ENCODE measurements at regions not wholly inside any gene's neighbourhood (a gene's known extent, or its start where the extent isn't known, plus 50 kb on each side); places are given as distances from the start of the nearest gene placed in this dataset.

DNA sequence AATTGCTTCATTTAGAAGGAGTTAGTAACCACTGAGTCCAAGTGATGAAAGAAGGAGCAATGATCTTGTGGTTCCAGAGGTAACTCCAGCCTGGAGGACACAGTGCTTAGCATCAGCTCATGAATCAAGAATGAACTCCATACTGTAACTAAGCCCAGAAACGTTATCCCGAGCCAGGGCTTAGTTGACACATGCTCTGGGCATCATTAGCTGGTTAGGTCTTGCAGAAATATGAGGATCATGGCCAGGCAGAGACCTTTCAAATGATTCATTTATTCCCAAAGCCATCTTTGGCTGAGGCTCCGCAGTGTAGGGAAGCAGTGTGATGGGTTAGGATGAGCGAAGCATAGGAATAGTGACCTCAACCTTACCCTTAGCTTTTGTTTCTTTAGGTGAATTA lies 277.4 kb downstream of the FAM76B start:
- Histone ChIP-seq H3K36me3 (no peaks in the 10 kb centered on the region), H4K20me1 (no peaks in the 10 kb centered on the region), H3K27me3 (peaks cover 0 to 68% (median 0%) of the 10 kb centered on the region in 11 experiments; a peak in 6 of 22 replicates), H3K4me2 (no peak overlapping the region), H3K4me3 (no peak overlapping the region), H3K27ac (no peak overlapping the region), H3K9ac (no peak overlapping the region), H3K4me1 (peaks cover 0 to 12% (median 8%) of the 10 kb centered on the region in 10 experiments; a peak in 12 of 20 replicates), H3K9me3 (replicated peaks in 1 of 11) (no peaks in the 10 kb centered on the region)
- no peak for TF ChIP-seq Cebpa-rat (IDR thresholded peaks at IDR 0.05)

DNA sequence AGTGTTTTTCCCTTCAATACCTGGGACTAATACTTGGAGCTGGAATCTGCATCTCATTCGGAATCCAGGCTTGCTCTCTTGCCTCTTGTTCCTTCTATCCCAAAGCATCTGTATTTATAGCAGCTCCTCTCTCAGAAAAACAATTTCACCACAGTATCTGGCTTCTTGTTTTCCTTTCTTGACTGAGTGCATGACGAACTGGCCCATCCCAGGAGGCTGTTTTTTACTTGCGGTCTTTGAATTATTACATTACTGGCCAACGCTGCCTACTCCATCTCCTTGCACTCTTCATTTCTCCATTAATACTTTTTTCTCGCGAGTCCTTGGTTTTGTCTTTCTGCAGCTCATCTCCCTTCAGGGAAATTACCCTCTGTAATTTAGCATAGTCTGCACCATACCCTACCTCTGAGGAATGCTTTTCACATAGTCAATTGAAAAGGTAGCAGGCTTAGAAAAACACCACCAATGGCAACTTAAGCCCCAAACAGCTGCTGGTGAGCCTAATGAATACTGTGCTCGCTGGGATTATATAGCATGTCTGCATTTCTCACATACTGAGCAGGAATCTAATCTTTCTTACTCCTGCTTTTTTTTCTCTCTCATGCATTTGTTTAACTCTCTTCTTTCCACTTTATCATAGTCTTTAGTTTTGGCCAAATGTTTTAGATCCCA lies 277.4 kb upstream of the SESN3 start:
- 0 out of 22 replicates have a peak, but pooled peaks cover 0 to 4% (median 0%) of the 10 kb centered on the region in 11 experiments for H4K20me1 ChIP-seq
- no peaks in the 10 kb centered on the region for H3K9me3 ChIP-seq (replicated peaks in 1 of 11)
- no peak for TF ChIP-seq Cebpa-rat (IDR thresholded peaks at IDR 0.05)
- H3K4me3 ChIP-seq: no peak overlapping the region
- peaks cover 0 to 80% (median 0%) of the 10 kb centered on the region in 11 experiments; a peak in 6 of 22 replicates for H3K27me3 ChIP-seq
- H3K27ac ChIP-seq: no peak overlapping the region
- no peak overlapping the region for H3K4me2 ChIP-seq
- no peaks in the 10 kb centered on the region for H3K36me3 ChIP-seq
- peaks cover 6 to 14% (median 12%) of the 10 kb centered on the region in 10 experiments; a peak in 19 of 20 replicates for H3K4me1 ChIP-seq
- no peak overlapping the region for H3K9ac ChIP-seq

DNA sequence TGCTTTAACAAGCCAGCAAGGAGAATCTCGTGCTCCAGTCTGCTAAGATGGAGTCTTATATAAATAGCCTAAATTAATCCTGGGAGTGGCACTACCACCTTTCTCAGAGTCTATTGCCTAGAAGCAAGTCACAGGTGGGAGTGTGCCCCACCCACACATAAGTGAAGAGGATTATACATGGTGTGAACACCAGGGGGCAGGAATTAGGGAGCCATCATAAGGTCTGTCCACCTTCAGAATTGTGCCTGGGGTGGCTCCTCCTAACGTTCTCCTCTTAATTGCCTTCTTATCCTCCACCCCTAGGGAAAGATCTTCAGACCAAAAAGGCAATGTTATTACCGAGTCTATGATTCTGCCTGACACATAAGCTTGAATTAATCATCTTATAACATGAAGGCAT lies 276.8 kb upstream of the SESN3 start:
- no peak overlapping the region for H3K9ac ChIP-seq
- TF ChIP-seq Cebpa-rat (IDR thresholded peaks at IDR 0.05): no peak
- H3K4me1 ChIP-seq: peaks cover 6 to 14% (median 12%) of the 10 kb centered on the region in 10 experiments; a peak in 19 of 20 replicates
- no peak overlapping the region for H3K4me3 ChIP-seq
- H3K36me3 ChIP-seq: no peaks in the 10 kb centered on the region
- no peak overlapping the region for H3K4me2 ChIP-seq
- H4K20me1 ChIP-seq: 0 out of 22 replicates have a peak, but pooled peaks cover 0 to 4% (median 0%) of the 10 kb centered on the region in 11 experiments
- H3K27ac ChIP-seq: no peak overlapping the region
- H3K27me3 ChIP-seq: peaks cover 0 to 82% (median 0%) of the 10 kb centered on the region in 11 experiments; a peak in 6 of 22 replicates
- H3K9me3 ChIP-seq (replicated peaks in 1 of 11): no peaks in the 10 kb centered on the region

DNA sequence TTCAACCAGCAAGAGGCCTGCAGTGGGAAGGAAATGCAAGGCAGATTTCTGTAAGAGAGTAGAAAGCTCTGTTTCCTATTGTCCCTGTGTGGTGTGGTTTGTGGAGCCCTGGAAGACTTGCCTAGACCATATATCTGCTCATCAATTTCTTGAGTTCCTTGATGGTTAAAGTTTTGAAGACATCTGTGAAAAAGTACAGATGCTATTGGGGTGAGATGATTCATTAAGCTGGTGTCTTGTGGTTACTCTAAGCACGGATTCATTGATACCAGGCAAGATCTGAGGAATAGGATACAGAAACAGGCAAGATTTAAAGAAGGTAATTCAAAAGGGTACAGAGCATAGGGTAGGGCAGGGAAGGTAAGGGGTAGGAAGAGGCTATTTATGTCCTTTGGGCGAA lies 275.8 kb upstream of the SESN3 start:
- no peak for TF ChIP-seq Cebpa-rat (IDR thresholded peaks at IDR 0.05)
- Histone ChIP-seq H3K9me3 (replicated peaks in 1 of 11) (no peaks in the 10 kb centered on the region), H3K9ac (no peak overlapping the region), H3K4me1 (peaks cover 6 to 14% (median 12%) of the 10 kb centered on the region in 10 experiments; a peak in 19 of 20 replicates), H3K27me3 (peaks cover 0 to 83% (median 0%) of the 10 kb centered on the region in 11 experiments; a peak in 6 of 22 replicates), H3K4me3 (no peak overlapping the region), H3K36me3 (no peaks in the 10 kb centered on the region), H4K20me1 (0 out of 22 replicates have a peak, but pooled peaks cover 0 to 4% (median 0%) of the 10 kb centered on the region in 11 experiments), H3K4me2 (peak overlapping the region in 7 of 11 experiments; percentile 18 to 73 (median 48); a peak in 7 of 22 replicates), H3K27ac (no peak overlapping the region)

DNA sequence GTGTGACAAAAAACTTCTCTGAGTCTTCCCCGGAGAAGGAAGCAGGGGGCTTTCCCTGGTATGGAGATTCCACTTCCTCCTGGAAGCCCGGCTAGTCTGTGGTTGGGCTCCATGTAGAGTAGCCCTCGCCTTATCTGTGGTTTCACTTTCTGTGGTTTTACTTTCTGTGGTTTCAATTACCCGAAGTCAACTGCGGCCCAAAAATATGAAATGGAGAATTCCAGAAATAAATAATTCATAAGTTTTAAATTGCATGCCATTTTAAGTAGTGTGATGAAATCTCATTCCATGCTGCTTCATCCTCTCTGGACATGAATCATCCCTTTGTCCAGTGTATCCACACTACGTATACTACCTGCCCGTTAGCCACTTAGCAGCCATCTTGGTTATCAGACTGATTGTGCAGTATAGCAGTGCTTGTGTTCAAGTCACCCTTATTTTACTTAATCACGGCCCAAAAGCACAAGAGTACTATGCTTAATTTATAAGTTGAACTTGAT lies 275.0 kb upstream of the SESN3 start:
- no peak for TF ChIP-seq Cebpa-rat (IDR thresholded peaks at IDR 0.05)
- H3K27ac ChIP-seq: no peak overlapping the region
- H3K4me3 ChIP-seq: no peak overlapping the region
- no peaks in the 10 kb centered on the region for H3K9me3 ChIP-seq (replicated peaks in 1 of 11)
- 0 out of 22 replicates have a peak, but pooled peaks cover 0 to 4% (median 0%) of the 10 kb centered on the region in 11 experiments for H4K20me1 ChIP-seq
- H3K36me3 ChIP-seq: no peaks in the 10 kb centered on the region
- peaks cover 6 to 14% (median 12%) of the 10 kb centered on the region in 10 experiments; a peak in 19 of 20 replicates for H3K4me1 ChIP-seq
- peaks cover 0 to 79% (median 0%) of the 10 kb centered on the region in 11 experiments; a peak in 6 of 22 replicates for H3K27me3 ChIP-seq
- no peak overlapping the region for H3K9ac ChIP-seq
- peak overlapping the region; percentile 18 to 73 (median 48); a peak in 21 of 22 replicates for H3K4me2 ChIP-seq

DNA sequence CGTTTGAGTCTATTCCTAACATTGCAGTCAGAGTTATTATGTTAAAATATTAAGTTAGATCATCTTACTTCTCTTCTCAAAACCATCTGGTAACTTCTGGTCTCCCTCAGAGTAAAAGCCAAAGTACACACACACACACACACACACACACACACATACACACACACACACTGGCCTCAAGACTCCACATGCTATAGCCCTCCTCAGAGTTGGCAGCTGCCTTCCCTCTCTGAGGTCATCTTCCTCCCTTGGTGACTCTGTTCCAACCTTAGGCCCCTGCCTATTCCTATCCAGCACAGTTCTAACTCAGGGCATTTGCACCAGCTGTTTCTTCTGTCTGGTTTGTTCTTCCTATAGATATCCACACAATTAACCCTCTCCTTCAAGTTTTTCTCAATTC lies 272.0 kb upstream of the SESN3 start:
- no peak for TF ChIP-seq Cebpa-rat (IDR thresholded peaks at IDR 0.05)
- Histone ChIP-seq H3K36me3 (no peaks in the 10 kb centered on the region), H3K9me3 (replicated peaks in 1 of 11) (no peaks in the 10 kb centered on the region), H3K4me2 (no peak overlapping the region), H3K27me3 (peaks cover 0 to 75% (median 0%) of the 10 kb centered on the region in 11 experiments; a peak in 6 of 22 replicates), H4K20me1 (0 out of 22 replicates have a peak, but pooled peaks cover 0 to 4% (median 0%) of the 10 kb centered on the region in 11 experiments), H3K4me3 (no peak overlapping the region), H3K9ac (no peak overlapping the region), H3K27ac (no peak overlapping the region), H3K4me1 (peaks cover 6 to 14% (median 12%) of the 10 kb centered on the region in 10 experiments; a peak in 19 of 20 replicates)

DNA sequence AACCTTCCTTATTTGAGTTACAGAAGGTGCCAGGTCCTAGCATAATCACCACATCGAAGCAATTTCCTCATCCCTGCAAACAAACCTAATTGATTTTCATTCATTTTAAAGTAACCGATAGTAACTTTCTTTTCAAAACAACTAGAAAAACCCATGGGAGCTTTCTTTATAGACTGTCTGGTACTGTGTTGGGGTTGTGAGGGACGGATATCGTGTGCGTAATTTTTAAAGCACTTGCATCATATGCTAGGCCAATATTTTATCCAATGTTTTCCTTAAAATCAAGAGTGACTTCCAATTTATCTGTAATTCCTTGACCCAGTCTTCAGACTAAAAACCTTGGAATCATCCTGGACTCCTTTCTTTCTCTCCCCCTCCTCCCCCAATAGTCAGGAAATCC lies 271.5 kb upstream of the SESN3 start:
- Histone ChIP-seq H3K4me1 (peaks cover 6 to 14% (median 12%) of the 10 kb centered on the region in 10 experiments; a peak in 19 of 20 replicates), H3K27ac (no peak overlapping the region), H3K9me3 (replicated peaks in 1 of 11) (no peaks in the 10 kb centered on the region), H3K36me3 (no peaks in the 10 kb centered on the region), H3K9ac (no peak overlapping the region), H4K20me1 (0 out of 22 replicates have a peak, but pooled peaks cover 0 to 4% (median 0%) of the 10 kb centered on the region in 11 experiments), H3K4me3 (no peak overlapping the region), H3K4me2 (no peak overlapping the region), H3K27me3 (peaks cover 0 to 70% (median 0%) of the 10 kb centered on the region in 11 experiments; a peak in 6 of 22 replicates)
- TF ChIP-seq Cebpa-rat (IDR thresholded peaks at IDR 0.05): no peak

DNA sequence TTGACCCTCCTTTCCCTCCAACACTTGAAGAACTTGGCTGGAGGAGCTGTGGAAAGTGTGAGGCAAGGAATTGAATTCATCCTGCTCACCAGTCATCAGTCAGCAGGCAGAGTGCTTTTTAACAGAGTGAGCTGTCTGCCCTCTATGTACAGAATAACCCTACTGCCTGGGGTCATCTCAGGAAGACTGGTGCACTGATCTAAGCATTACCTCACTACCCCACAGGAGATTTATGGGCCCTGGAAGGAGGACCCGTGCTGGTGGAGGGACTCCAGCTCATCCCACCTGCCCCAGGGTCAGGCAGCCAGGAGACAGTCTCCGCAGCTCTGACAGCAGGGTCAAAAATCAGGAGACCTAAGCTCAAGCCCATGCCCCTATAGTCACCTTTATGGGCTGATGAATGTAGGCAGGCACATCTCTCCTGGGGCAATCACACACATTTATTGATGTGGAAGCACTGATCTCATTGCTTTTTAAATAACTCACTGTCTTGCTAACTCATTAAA lies 270.8 kb upstream of the SESN3 start:
- no peaks in the 10 kb centered on the region for H3K36me3 ChIP-seq
- H3K27ac ChIP-seq: no peak overlapping the region
- TF ChIP-seq Cebpa-rat (IDR thresholded peaks at IDR 0.05): no peak
- peaks cover 6 to 14% (median 12%) of the 10 kb centered on the region in 10 experiments; a peak in 19 of 20 replicates for H3K4me1 ChIP-seq
- H4K20me1 ChIP-seq: 0 out of 22 replicates have a peak, but pooled peaks cover 0 to 4% (median 0%) of the 10 kb centered on the region in 11 experiments
- H3K27me3 ChIP-seq: peaks cover 0 to 63% (median 0%) of the 10 kb centered on the region in 11 experiments; a peak in 6 of 22 replicates
- H3K4me2 ChIP-seq: no peak overlapping the region
- H3K9me3 ChIP-seq (replicated peaks in 1 of 11): no peaks in the 10 kb centered on the region
- no peak overlapping the region for H3K9ac ChIP-seq
- no peak overlapping the region for H3K4me3 ChIP-seq

DNA sequence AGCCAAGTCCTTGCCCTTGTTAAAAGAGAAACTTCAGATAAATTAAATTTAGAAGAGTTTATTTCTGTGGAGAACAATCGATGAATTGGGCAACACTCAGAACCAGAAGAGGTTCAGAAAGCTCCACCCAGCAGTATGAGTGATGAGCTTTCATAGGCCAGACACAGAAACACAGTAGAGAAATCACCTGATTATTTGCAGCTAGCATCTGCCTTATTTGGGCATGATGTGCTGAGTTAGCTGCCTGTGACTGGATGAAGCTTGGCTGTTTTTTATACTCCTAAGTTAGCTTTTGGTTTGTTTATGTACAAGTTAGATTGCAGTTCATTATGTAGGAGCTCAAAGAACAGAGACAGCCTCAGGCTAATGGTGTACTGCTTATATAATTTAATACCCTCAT lies 269.5 kb upstream of the SESN3 start:
- Histone ChIP-seq H3K4me1 (peaks cover 0 to 3% (median 1%) of the 10 kb centered on the region in 10 experiments; a peak in 11 of 20 replicates), H3K27ac (no peak overlapping the region)
- TF ChIP-seq Cebpa-rat (IDR thresholded peaks at IDR 0.05): no peak

More for the DNA sequence above, 269.5 kb upstream of the SESN3 start:
- H3K9ac ChIP-seq: no peak overlapping the region
- H3K27me3 ChIP-seq: peaks cover 0 to 56% (median 0%) of the 10 kb centered on the region in 11 experiments; a peak in 6 of 22 replicates
- no peaks in the 10 kb centered on the region for H3K9me3 ChIP-seq (replicated peaks in 1 of 11)
- H3K36me3 ChIP-seq: no peaks in the 10 kb centered on the region
- no peak overlapping the region for H3K4me2 ChIP-seq
- no peak overlapping the region for H3K4me3 ChIP-seq
- H4K20me1 ChIP-seq: 0 out of 22 replicates have a peak, but pooled peaks cover 0 to 4% (median 0%) of the 10 kb centered on the region in 11 experiments

Measured in BLaER1 treated with 17β-estradiol and CSF1 and Interleukin-3, amounts not matched to agents 10 nM and 100 nM (cell line).